A673 (cell line): ENCODE measurements at regions not wholly inside any gene's neighbourhood (a gene's known extent, or its start where the extent isn't known, plus 50 kb on each side); places are given as distances from the start of the nearest gene placed in this dataset.

Experiments used
- EZH2 ChIP-seq: fragments of 200-600 bp; sonication (generic); IDR thresholded peaks from 2 replicates; pipeline ENCODE4 v1.6.1; 2017; ENCODE audit warnings: borderline replicate concordance, low read depth, mild to moderate bottlenecking, mixed read lengths, antibody characterized with exemption, low read length; ENCODE audit not compliant: poor library complexity, severe bottlenecking
- TF ChIP-seq, protein P1 (sequence below): fragments of 300-800, 200-600 bp; sonication (generic); conservative IDR thresholded peaks from 2 replicates; pipeline ENCODE4 v1.5.1; 2017; ENCODE audit warnings: low read depth, mild to moderate bottlenecking, antibody characterized with exemption, low read length, moderate library complexity, mixed read lengths

DNA sequence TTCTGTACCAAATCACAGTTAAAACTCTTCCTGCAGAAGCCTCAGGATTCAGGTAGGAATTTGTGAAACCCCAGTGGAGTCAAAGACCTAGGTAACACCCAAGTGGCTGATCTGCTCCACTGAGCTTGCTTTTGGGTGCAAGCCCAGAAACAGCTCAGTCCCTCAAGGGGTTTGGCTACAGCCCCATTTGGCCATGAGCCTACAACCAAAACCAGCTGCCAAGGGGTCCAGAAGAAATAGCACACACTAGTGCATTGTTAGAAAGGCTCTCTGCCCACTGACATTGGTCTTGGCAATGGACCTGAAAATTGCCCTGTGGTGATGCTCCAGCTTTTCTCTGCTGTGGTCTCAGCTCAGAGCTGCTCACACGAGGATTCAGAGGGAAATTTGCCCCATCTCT lies 577.4 kb upstream of the INTU start:
- TF ChIP-seq, protein P1, sequence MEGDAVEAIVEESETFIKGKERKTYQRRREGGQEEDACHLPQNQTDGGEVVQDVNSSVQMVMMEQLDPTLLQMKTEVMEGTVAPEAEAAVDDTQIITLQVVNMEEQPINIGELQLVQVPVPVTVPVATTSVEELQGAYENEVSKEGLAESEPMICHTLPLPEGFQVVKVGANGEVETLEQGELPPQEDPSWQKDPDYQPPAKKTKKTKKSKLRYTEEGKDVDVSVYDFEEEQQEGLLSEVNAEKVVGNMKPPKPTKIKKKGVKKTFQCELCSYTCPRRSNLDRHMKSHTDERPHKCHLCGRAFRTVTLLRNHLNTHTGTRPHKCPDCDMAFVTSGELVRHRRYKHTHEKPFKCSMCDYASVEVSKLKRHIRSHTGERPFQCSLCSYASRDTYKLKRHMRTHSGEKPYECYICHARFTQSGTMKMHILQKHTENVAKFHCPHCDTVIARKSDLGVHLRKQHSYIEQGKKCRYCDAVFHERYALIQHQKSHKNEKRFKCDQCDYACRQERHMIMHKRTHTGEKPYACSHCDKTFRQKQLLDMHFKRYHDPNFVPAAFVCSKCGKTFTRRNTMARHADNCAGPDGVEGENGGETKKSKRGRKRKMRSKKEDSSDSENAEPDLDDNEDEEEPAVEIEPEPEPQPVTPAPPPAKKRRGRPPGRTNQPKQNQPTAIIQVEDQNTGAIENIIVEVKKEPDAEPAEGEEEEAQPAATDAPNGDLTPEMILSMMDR = no peak
- TF ChIP-seq EZH2 = no peak
